ENCODE measurements at regions not wholly inside any gene's neighbourhood (a gene's known extent, or its start where the extent isn't known, plus 50 kb on each side); places are given as distances from the start of the nearest gene placed in this dataset.

- DNase-seq (ENCODE audit: low spot score) = no peak
These were observed 463.1 kb upstream of the ARHGEF26 start for GRCh38 chr3:153658136-153658535.

- DNase-seq (ENCODE audit: low spot score) = no peak
These were observed 454.0 kb upstream of the ARHGEF26 start for GRCh38 chr3:153666991-153667740.

- DNase-seq (ENCODE audit: low spot score) = no peak
These were observed 451.7 kb upstream of the ARHGEF26 start for GRCh38 chr3:153669527-153669926.

GRCh38 chr3:153670577-153670976 lies 450.6 kb upstream of the ARHGEF26 start:
- DNase-seq (ENCODE audit: low spot score) = no peak

- DNase-seq (ENCODE audit: low spot score) = peak; percentile 60
These were observed 447.3 kb upstream of the ARHGEF26 start for GRCh38 chr3:153673853-153674252.

- DNase-seq (ENCODE audit: low spot score) = no peak
These were observed 441.5 kb upstream of the ARHGEF26 start for GRCh38 chr3:153679714-153680113.

GRCh38 chr3:153680526-153680925 lies 440.7 kb upstream of the ARHGEF26 start:
- no peak for DNase-seq (ENCODE audit: low spot score)

GRCh38 chr3:153681057-153681456 lies 440.1 kb upstream of the ARHGEF26 start:
- DNase-seq (ENCODE audit: low spot score) = no peak

- DNase-seq (ENCODE audit: low spot score) = no peak
These were observed 432.7 kb upstream of the ARHGEF26 start for GRCh38 chr3:153688301-153689120.

- no peak for DNase-seq (ENCODE audit: low spot score)
These were observed 428.0 kb upstream of the ARHGEF26 start for GRCh38 chr3:153693207-153693606.

- DNase-seq (ENCODE audit: low spot score) = no peak
These were observed 419.1 kb upstream of the ARHGEF26 start for GRCh38 chr3:153702106-153702505.

GRCh38 chr3:153704115-153704514 lies 417.1 kb upstream of the ARHGEF26 start:
- DNase-seq (ENCODE audit: low spot score) = no peak

- DNase-seq (ENCODE audit: low spot score) = no peak
These were observed 414.5 kb upstream of the ARHGEF26 start for GRCh38 chr3:153706706-153707105.

GRCh38 chr3:153714016-153714415 lies 407.2 kb upstream of the ARHGEF26 start:
- DNase-seq (ENCODE audit: low spot score) = no peak

GRCh38 chr3:153714588-153715290 lies 406.5 kb upstream of the ARHGEF26 start:
- DNase-seq (ENCODE audit: low spot score) = no peak

- DNase-seq (ENCODE audit: low spot score) = no peak
These were observed 399.0 kb upstream of the ARHGEF26 start for GRCh38 chr3:153722157-153722556.

GRCh38 chr3:153731071-153731470 lies 390.1 kb upstream of the ARHGEF26 start:
- no peak for DNase-seq (ENCODE audit: low spot score)

- DNase-seq (ENCODE audit: low spot score) = no peak
These were observed 386.2 kb upstream of the ARHGEF26 start for GRCh38 chr3:153734777-153735551.

- no peak for DNase-seq (ENCODE audit: low spot score)
These were observed 381.1 kb upstream of the ARHGEF26 start for GRCh38 chr3:153740109-153740508.

GRCh38 chr3:153744889-153745288 lies 376.3 kb upstream of the ARHGEF26 start:
- DNase-seq (ENCODE audit: low spot score) = no peak

- no peak for DNase-seq (ENCODE audit: low spot score)
These were observed 375.0 kb upstream of the ARHGEF26 start for GRCh38 chr3:153746211-153746610.

- DNase-seq (ENCODE audit: low spot score) = no peak
These were observed 372.1 kb upstream of the ARHGEF26 start for GRCh38 chr3:153749070-153749610.
